LNCaP clone FGC (cell line): ENCODE measurements at regions not wholly inside any gene's neighbourhood (a gene's known extent, or its start where the extent isn't known, plus 50 kb on each side); places are given as distances from the start of the nearest gene placed in this dataset.

Source experiments
- DNase-seq: peaks from one replicate; pipeline ENCODE4 v3.0.0-alpha.2; 2011; ENCODE audit warnings: low read depth
- H3K4me3 ChIP-seq: 2 replicates; pipeline ENCODE4 v1.5.1; 2011; ENCODE audit warnings: mild to moderate bottlenecking, low read depth, low read length, control low read depth
- TF ChIP-seq, protein P1 (sequence below): IDR thresholded peaks from 2 replicates; pipeline ENCODE4 v1.5.1; 2012; ENCODE audit warnings: mild to moderate bottlenecking; ENCODE audit not compliant: control insufficient read depth, insufficient read depth; ENCODE audit errors: extremely low read depth

DNA sequence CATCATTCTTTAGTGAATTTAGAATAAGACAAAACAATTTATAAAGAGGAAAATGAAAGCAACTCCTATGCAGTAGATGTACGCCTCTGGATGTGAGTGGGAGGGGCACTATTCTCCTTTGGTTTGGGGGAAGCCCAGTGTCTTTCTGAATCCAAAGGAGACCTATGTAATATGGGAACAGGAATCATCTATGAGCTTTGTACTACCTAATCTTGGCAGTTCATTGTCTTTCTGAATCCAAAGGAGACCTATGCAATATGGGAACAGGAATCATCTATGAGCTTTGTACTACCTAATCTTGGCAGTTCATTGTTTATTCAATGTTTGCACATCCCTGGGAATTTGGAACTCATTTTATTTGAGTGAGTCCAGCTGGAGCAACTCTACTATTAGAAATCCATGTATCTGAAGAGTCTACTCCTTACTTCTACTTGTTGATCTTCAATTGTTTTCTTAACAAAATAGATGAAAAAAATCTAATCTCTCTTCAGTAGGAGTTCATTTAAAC lies 401.1 kb upstream of the LRATD1 start:
- no peak overlapping the region for H3K4me3 ChIP-seq
- peak; percentile 15 for DNase-seq
- TF ChIP-seq, protein P1, sequence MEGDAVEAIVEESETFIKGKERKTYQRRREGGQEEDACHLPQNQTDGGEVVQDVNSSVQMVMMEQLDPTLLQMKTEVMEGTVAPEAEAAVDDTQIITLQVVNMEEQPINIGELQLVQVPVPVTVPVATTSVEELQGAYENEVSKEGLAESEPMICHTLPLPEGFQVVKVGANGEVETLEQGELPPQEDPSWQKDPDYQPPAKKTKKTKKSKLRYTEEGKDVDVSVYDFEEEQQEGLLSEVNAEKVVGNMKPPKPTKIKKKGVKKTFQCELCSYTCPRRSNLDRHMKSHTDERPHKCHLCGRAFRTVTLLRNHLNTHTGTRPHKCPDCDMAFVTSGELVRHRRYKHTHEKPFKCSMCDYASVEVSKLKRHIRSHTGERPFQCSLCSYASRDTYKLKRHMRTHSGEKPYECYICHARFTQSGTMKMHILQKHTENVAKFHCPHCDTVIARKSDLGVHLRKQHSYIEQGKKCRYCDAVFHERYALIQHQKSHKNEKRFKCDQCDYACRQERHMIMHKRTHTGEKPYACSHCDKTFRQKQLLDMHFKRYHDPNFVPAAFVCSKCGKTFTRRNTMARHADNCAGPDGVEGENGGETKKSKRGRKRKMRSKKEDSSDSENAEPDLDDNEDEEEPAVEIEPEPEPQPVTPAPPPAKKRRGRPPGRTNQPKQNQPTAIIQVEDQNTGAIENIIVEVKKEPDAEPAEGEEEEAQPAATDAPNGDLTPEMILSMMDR = no peak

DNA sequence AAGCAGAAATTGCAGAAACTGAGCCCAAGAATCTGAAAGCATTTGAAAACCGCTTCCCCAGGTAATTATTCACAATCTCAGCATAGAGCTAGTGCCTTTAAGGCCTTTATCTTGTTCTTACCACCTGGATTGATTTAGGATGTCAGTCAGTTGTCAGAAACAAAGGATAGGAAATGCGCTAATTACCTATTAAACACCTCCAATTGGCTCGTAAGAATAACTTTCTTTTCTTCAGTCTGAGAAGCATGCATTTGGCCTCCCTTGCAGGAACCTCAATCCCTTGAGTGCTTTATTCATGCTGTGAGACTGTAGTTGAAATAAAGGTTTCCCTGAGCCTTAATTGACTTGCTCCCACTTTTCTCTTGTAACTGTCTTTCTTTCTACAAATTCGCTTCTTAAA lies 400.3 kb upstream of the LRATD1 start:
- TF ChIP-seq, protein P1 = no peak
- no peak for DNase-seq
- H3K4me3 ChIP-seq = no peak overlapping the region

DNA sequence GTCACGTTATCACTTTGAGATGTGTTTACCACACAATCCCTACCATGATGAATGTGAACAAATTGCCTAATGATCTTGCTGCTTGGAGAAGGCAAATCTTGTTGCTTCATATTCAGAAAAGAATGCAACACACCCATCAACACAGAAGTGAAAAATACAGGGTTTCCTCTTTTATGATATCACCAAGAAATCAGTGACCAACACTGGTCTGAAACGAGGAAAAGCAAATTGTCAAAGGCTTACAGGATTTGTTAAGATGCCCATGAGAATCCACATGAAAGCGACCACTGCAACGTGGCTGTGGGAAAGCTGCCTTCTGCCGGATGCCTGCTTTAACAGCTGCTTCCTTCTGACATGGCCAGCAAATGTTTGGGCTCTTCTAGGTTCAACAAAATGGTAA lies 397.6 kb upstream of the LRATD1 start:
- no peak for DNase-seq
- TF ChIP-seq, protein P1 = no peak
- no peak overlapping the region for H3K4me3 ChIP-seq

DNA sequence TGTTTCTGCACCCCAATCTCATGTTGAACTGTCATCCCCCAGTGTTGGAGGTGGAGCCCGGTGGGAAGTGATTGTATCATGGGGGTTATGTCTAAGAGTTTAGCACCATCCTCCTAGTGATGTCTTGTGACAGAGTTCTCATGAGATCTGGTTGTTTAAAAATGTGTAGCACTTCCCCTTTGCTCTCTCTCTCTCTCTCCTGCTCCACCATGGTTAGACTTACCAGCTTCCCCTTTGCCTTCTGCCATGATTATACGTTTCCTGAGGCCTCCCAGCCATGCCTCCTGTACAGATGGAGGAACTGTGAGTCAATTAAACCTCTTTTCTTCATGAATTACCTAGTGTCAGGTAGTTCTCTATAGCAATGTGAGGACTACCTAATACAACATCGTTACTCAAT lies 396.9 kb upstream of the LRATD1 start:
- DNase-seq = no peak
- H3K4me3 ChIP-seq = no peak overlapping the region
- TF ChIP-seq, protein P1 = no peak

DNA sequence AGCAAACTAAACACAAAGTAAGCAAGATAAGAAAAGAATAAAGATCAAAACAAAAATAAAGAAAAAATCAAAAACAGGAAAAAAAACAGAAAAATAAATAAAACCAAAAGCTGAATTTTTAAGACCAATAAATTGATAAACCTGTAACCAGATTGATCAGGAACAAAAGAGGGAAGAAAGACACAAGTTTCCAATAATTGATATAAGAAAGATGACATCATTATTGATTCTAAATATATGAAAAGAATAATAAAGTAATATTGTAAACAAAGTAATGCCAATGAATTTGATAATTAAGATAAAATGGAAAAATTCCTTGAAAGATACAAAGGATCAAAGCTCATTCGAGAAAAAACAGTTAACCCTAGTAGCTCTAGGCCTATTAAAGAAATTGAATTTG lies 394.6 kb upstream of the LRATD1 start:
- H3K4me3 ChIP-seq = no peak overlapping the region
- DNase-seq = no peak
- TF ChIP-seq, protein P1 = no peak

DNA sequence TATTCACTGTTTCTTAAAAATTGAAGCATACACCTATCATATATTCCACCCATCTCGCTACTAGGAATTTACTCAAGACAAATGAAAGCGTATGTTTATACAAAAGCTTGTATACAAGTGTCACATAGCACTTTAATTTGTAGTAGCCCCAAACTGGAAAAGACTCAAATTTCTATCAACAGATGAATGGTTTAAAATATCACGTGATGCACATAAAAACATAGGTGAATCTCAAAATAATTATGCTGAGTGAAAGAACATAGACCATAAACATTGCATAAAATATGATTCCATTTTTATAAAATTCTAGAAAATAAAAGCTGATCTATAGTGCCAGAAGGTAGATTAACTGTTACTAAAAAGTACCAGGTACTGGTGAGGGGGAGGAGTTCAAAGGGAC lies 392.9 kb upstream of the LRATD1 start:
- DNase-seq = no peak
- no peak overlapping the region for H3K4me3 ChIP-seq
- TF ChIP-seq, protein P1 = no peak

DNA sequence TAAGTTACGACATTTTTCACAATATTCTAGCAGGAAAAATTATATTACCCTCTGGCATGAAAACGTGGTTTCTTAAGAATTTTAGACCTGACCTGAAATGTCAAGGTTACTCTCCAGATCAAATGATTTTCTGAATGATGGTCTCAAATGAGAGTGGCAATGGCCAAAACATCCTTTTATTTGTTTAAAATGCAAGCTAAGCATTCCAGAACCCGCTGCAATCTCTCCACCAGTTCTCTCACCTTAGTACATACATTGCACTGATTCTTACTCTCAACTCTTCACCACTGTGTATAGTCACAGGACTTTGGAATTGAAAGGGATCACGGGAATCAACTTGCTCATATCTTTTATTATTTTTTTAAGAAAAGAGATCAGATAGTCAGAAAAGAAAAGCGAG lies 391.6 kb upstream of the LRATD1 start:
- no peak for DNase-seq
- TF ChIP-seq, protein P1 = no peak
- no peak overlapping the region for H3K4me3 ChIP-seq
